PC-3 (cell line): ENCODE measurements at regions not wholly inside any gene's neighbourhood (a gene's known extent, or its start where the extent isn't known, plus 50 kb on each side); places are given as distances from the start of the nearest gene placed in this dataset.
"Not testable (repeated sequence)": the region's sequence is repeated elsewhere in the genome, so short reads cannot be mapped to it uniquely, and the experiment has no call there.

Experiments
- ATAC-seq: fragments of 200-7000 bp; cut with Tn5 transposase; 2 replicates; pipeline ENCODE4 v1.9.1; 2020; ENCODE audit warnings: mild to moderate bottlenecking, moderate library complexity
- BruUV-seq: library from RNA; stranded (reverse); fragments of 400-500 nt; replicated peaks from 2 replicates; lab custom pipeline; 2021; lab: Mats Ljungman, UMichigan
- CTCF ChIA-PET: fragments of 300-600 bp; sonication (Branson Sonifier 250); formaldehyde crosslinking; loops from one replicate; lab custom pipeline; 2022; ENCODE audit warnings: antibody characterized with exemption; lab: Charles Lee
- POLR2A ChIA-PET: fragments of 300-600 bp; sonication (Branson Sonifier 250); formaldehyde crosslinking; loops from one replicate; lab custom pipeline; 2022; ENCODE audit warnings: antibody characterized with exemption; ENCODE audit not compliant: unreplicated experiment; lab: Charles Lee
- DNase-seq: peaks from one replicate; pipeline ENCODE4 v3.0.0-alpha.2; 2015
- H2AFZ ChIP-seq: fragments of 300-600 bp; sonication (generic); 2 replicates; pipeline ENCODE4 v1.6.0; 2016; ENCODE audit warnings: antibody characterized with exemption, low read length
- H3F3A ChIP-seq: fragments of 300-600 bp; sonication (generic); one replicate; pipeline ENCODE4 v1.6.0; 2017; ENCODE audit warnings: antibody characterized with exemption, low read length, control low read depth, mild to moderate bottlenecking; ENCODE audit not compliant: unreplicated experiment
- H3K27ac ChIP-seq: fragments of 300-600 bp; sonication (generic); 2 replicates; pipeline ENCODE4 v1.5.1; 2016; ENCODE audit warnings: mild to moderate bottlenecking, low read length
- H3K27me3 ChIP-seq: fragments of 300-600 bp; sonication (generic); 2 replicates; pipeline ENCODE4 v1.6.1; 2016; ENCODE audit warnings: low read length, mixed read lengths
- H3K36me3 ChIP-seq: fragments of 300-600 bp; sonication (generic); 2 replicates; pipeline ENCODE4 v1.6.1; 2016; ENCODE audit warnings: low read depth, mixed run types, low read length, mixed read lengths
- H3K4me1 ChIP-seq: fragments of 300-600 bp; sonication (generic); 2 replicates; pipeline ENCODE4 v1.5.1; 2016; ENCODE audit warnings: low read length; ENCODE audit not compliant: insufficient read depth
- H3K4me2 ChIP-seq: fragments of 300-600 bp; sonication (generic); 2 replicates; pipeline ENCODE4 v1.6.0; 2016; ENCODE audit warnings: low read length
- H3K4me3 ChIP-seq: fragments of 300-600 bp; sonication (generic); 2 replicates; pipeline ENCODE4 v1.5.1; 2016; ENCODE audit warnings: mild to moderate bottlenecking, low read length, mixed read lengths
- H3K79me2 ChIP-seq: fragments of 300-600 bp; sonication (generic); 2 replicates; pipeline ENCODE4 v1.6.1; 2017; ENCODE audit warnings: low read length, mixed read lengths
- H3K9ac ChIP-seq: fragments of 300-600 bp; sonication (generic); 2 replicates; pipeline ENCODE4 v1.6.0; 2016; ENCODE audit warnings: mild to moderate bottlenecking, low read length
- H3K9me2 ChIP-seq: fragments of 300-600 bp; sonication (generic); replicated peaks from 2 replicates; pipeline ENCODE4 v1.6.1; 2016; ENCODE audit warnings: mixed run types, low read length, mixed read lengths
- H3K9me3 ChIP-seq: fragments of 300-600 bp; sonication (generic); 2 replicates; pipeline ENCODE4 v1.6.1; 2016; ENCODE audit warnings: low read length, mixed read lengths
- H4K20me1 ChIP-seq: fragments of 300-600 bp; sonication (generic); 2 replicates; pipeline ENCODE4 v1.6.1; 2016; ENCODE audit warnings: low read length, mixed read lengths
- EZH2 ChIP-seq: fragments of 300-600 bp; sonication (generic); IDR thresholded peaks from one replicate; pipeline ENCODE4 v1.6.1; 2017; ENCODE audit warnings: antibody characterized with exemption, mild to moderate bottlenecking, low read length; ENCODE audit not compliant: unreplicated experiment
- EZH2phosphoT487 ChIP-seq: fragments of 300-600 bp; sonication (generic); IDR thresholded peaks from 2 replicates; pipeline ENCODE4 v1.6.1; 2018; ENCODE audit warnings: mild to moderate bottlenecking, antibody characterized with exemption, low read length, borderline replicate concordance
- intact Hi-C: fragments of 100-400 bp; cut with micrococcal nuclease; formaldehyde crosslinking; loops from 2 replicates; pipeline ENCODE4 v1.9.0; 2023
- TF ChIP-seq, protein P1 (sequence below): fragments of 300-600 bp; sonication (generic); conservative IDR thresholded peaks from 2 replicates; pipeline ENCODE4 v1.5.1; 2017; ENCODE audit warnings: antibody characterized with exemption, low read depth, mild to moderate bottlenecking, low read length

- H3K4me1 ChIP-seq = no peaks in the 10 kb centered on the region
- no peak for TF ChIP-seq EZH2
- TF ChIP-seq, protein P1, sequence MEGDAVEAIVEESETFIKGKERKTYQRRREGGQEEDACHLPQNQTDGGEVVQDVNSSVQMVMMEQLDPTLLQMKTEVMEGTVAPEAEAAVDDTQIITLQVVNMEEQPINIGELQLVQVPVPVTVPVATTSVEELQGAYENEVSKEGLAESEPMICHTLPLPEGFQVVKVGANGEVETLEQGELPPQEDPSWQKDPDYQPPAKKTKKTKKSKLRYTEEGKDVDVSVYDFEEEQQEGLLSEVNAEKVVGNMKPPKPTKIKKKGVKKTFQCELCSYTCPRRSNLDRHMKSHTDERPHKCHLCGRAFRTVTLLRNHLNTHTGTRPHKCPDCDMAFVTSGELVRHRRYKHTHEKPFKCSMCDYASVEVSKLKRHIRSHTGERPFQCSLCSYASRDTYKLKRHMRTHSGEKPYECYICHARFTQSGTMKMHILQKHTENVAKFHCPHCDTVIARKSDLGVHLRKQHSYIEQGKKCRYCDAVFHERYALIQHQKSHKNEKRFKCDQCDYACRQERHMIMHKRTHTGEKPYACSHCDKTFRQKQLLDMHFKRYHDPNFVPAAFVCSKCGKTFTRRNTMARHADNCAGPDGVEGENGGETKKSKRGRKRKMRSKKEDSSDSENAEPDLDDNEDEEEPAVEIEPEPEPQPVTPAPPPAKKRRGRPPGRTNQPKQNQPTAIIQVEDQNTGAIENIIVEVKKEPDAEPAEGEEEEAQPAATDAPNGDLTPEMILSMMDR = no peak
- no peak for TF ChIP-seq EZH2phosphoT487
- ChIA-PET POLR2A (no interaction called here), CTCF (no interaction called here)
- no peak overlapping the region for H3K4me2 ChIP-seq
- intact Hi-C loops = no loop called here
- peaks cover 4% of the 10 kb centered on the region; the same call in 1 of the 2 replicates for H3K36me3 ChIP-seq
- H3K27ac ChIP-seq = no peak overlapping the region
- DNase-seq = peak; percentile 8
- no peaks in the 10 kb centered on the region for H3K9me2 ChIP-seq
- H3K79me2 ChIP-seq = no peaks in the 10 kb centered on the region
- H3K4me3 ChIP-seq = no peak overlapping the region
- no peaks in the 10 kb centered on the region for H4K20me1 ChIP-seq
- no peaks in the 10 kb centered on the region for H3K27me3 ChIP-seq
- no peak for ATAC-seq
- no TSS peak for BruUV-seq
- H3F3A ChIP-seq = no peaks in the 10 kb centered on the region
- no peak overlapping the region for H2AFZ ChIP-seq
- no peaks in the 10 kb centered on the region for H3K9me3 ChIP-seq
- H3K9ac ChIP-seq = no peak overlapping the region
These were observed 64.1 kb downstream of the CFAP44 start for GRCh38 chr3:113377158-113377557.

- Histone ChIP-seq H4K20me1 (no peaks in the 10 kb centered on the region), H3K27ac (no peak overlapping the region), H3K9me3 (no peaks in the 10 kb centered on the region), H3F3A (no peaks in the 10 kb centered on the region), H3K27me3 (no peaks in the 10 kb centered on the region), H3K4me3 (no peak overlapping the region), H3K9ac (no peak overlapping the region), H3K9me2 (no peaks in the 10 kb centered on the region), H3K4me1 (no peaks in the 10 kb centered on the region), H3K36me3 (no peaks in the 10 kb centered on the region; the same call in 1 of the 2 replicates), H3K79me2 (no peaks in the 10 kb centered on the region), H3K4me2 (no peak overlapping the region), H2AFZ (no peak overlapping the region)
- intact Hi-C loops = no loop called here
- CTCF ChIA-PET = interaction anchor here (0.6 kb wide), 1 partner anchor 461 kb away, joined by 3 read pairs; no protein-coding TSS in a partner anchor
- TF ChIP-seq EZH2phosphoT487 (no peak), EZH2 (no peak)
- TF ChIP-seq, protein P1 = no peak
- ATAC-seq (no peak), DNase-seq (no peak)
- BruUV-seq = no TSS peak
- POLR2A ChIA-PET = no interaction called here
These were observed 67.2 kb downstream of the CFAP44 start for GRCh38 chr3:113374078-113374477.

DNA sequence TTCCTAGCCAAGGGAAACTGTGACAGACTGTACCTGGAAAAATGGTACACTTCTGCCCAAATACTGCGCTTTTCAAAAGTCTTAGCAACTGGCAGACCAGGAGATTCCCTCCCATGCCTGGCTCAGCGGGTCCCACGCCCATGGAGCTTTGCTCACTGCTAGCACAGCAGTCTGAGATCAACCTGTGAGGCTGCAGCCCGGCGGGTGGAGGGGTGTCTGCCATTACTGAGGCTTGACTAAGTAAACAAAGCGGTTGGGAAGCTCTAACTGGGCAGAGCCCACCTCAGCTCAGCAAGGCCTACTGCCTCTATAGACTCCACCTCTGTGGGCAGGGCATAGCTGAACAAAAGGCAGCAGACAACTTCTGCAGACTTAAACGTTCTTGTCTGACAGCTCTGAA is 74.5 kb downstream of the CFAP44 start:
- H3K27ac ChIP-seq, CTCF ChIA-PET, POLR2A ChIA-PET, H3K4me3 ChIP-seq, H2AFZ ChIP-seq, H3K27me3 ChIP-seq, ATAC-seq, BruUV-seq, H3F3A ChIP-seq, H3K9me3 ChIP-seq, H4K20me1 ChIP-seq, H3K4me1 ChIP-seq, H3K9me2 ChIP-seq, DNase-seq, H3K4me2 ChIP-seq, H3K9ac ChIP-seq, H3K36me3 ChIP-seq, H3K79me2 ChIP-seq, intact Hi-C loops: not testable (repeated sequence)

DNA sequence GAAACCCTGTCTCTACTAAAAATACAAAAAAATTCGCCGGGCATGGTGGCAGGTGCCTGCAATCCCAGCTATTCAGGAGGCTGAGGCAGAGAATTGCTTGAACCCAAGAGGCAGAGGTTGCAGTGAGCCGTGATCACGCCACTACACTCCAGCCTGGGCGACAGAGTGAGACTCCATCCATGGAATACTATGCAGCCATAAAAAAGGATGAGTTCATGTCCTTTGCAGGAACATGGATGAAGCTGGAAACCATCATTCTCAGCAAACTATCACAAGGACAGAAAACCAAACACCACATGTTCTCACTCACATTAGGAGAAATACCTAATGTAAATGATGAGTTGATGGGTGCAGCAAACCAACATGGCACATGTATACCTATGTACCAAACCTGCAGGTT is 86.0 kb downstream of the CFAP44 start:
- H4K20me1 ChIP-seq, POLR2A ChIA-PET, H3K4me3 ChIP-seq, H3K27me3 ChIP-seq, H3F3A ChIP-seq, H3K79me2 ChIP-seq, H3K4me2 ChIP-seq, H3K4me1 ChIP-seq, intact Hi-C loops, H3K36me3 ChIP-seq, H3K9me3 ChIP-seq, H3K27ac ChIP-seq, DNase-seq, H3K9me2 ChIP-seq, H3K9ac ChIP-seq, CTCF ChIA-PET, H2AFZ ChIP-seq, BruUV-seq, ATAC-seq: not testable (repeated sequence)
